ENCODE measurements at regions not wholly inside any gene's neighbourhood (a gene's known extent, or its start where the extent isn't known, plus 50 kb on each side); places are given as distances from the start of the nearest gene placed in this dataset.

DNA sequence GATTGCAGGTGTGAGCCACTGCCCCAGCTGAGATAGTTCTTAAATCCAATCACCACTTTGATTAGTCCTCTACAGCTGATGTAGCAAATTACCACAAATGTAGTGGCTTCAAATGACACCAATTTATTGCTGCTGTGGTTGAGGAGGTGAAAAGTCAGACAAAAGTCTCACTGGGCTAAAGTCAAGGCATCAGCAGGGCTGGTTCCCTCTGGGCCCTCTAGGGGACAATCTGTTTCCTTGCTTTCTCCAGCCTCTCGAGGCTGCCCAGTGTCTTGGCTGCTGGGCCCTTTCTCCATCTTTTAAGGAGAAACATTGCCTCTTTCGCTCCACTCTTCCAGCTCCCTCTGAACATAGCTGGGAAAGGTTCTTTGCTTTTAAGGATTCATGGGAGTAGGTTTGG lies 50.5 kb upstream of the SHANK2 start:
- H3K36me3 ChIP-seq: no peaks in the 10 kb centered on the region
- peaks cover 0 to 10% of the 10 kb centered on the region in 2 donors for H3K27me3 ChIP-seq
- H3K4me1 ChIP-seq: peaks cover 0 to 27% (median 16%) of the 10 kb centered on the region in 4 donors
- H3K9me3 ChIP-seq: no peaks in the 10 kb centered on the region
- no peak for DNase-seq
- no peak overlapping the region for H3K4me3 ChIP-seq
- no peak overlapping the region for H3K27ac ChIP-seq
- intact Hi-C loops (cut with DNase I; ENCODE audit: low total_unique reads): no loop called here
- TF ChIP-seq, protein P1, sequence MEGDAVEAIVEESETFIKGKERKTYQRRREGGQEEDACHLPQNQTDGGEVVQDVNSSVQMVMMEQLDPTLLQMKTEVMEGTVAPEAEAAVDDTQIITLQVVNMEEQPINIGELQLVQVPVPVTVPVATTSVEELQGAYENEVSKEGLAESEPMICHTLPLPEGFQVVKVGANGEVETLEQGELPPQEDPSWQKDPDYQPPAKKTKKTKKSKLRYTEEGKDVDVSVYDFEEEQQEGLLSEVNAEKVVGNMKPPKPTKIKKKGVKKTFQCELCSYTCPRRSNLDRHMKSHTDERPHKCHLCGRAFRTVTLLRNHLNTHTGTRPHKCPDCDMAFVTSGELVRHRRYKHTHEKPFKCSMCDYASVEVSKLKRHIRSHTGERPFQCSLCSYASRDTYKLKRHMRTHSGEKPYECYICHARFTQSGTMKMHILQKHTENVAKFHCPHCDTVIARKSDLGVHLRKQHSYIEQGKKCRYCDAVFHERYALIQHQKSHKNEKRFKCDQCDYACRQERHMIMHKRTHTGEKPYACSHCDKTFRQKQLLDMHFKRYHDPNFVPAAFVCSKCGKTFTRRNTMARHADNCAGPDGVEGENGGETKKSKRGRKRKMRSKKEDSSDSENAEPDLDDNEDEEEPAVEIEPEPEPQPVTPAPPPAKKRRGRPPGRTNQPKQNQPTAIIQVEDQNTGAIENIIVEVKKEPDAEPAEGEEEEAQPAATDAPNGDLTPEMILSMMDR (IDR thresholded peaks at IDR 0.05): no peak

GRCh38 chr11:71302534-71302909 lies 50.1 kb upstream of the SHANK2 start:
- peak in 1 of 2 donors; percentile 21 for DNase-seq
- Histone ChIP-seq H3K9me3 (no peaks in the 10 kb centered on the region), H3K4me3 (no peak overlapping the region), H3K27me3 (peaks cover 0 to 10% of the 10 kb centered on the region in 2 donors), H3K36me3 (no peaks in the 10 kb centered on the region), H3K27ac (no peak overlapping the region), H3K4me1 (peaks cover 0 to 27% (median 16%) of the 10 kb centered on the region in 4 donors)
- TF ChIP-seq, protein P1 (IDR thresholded peaks at IDR 0.05): no peak
- intact Hi-C loops (cut with DNase I; ENCODE audit: low total_unique reads): no loop called here

Measured in tibial artery (tissue), 4 donors.